NCI-H187 treated with DMSO at 0.1 percent for 48 hours (cell line): ENCODE measurements at regions not wholly inside any gene's neighbourhood (a gene's known extent, or its start where the extent isn't known, plus 50 kb on each side); places are given as distances from the start of the nearest gene placed in this dataset.
"Not testable (repeated sequence)": the region's sequence is repeated elsewhere in the genome, so short reads cannot be mapped to it uniquely, and the experiment has no call there.

Experiments used
- DNase-seq: peaks from one replicate; lab custom pipeline; 2025; lab: John Stamatoyannopoulos, UW

GRCh38 chr13:42373048-42373812, 101.3 kb downstream of the AKAP11 start:
- no peak for DNase-seq

GRCh38 chr13:42375663-42376062, 103.7 kb downstream of the AKAP11 start:
- no peak for DNase-seq

- no peak for DNase-seq
These were observed 105.9 kb downstream of the AKAP11 start for GRCh38 chr13:42377640-42378382.

- no peak for DNase-seq
These were observed 106.4 kb downstream of the AKAP11 start for GRCh38 chr13:42378383-42378780.

- no peak for DNase-seq
These were observed 107.3 kb downstream of the AKAP11 start for GRCh38 chr13:42379241-42379640.

- DNase-seq: no peak
These were observed 108.6 kb downstream of the AKAP11 start for GRCh38 chr13:42380420-42381164.

GRCh38 chr13:42381165-42381425, 109.1 kb downstream of the AKAP11 start:
- no peak for DNase-seq

GRCh38 chr13:42381426-42381825, 109.5 kb downstream of the AKAP11 start:
- DNase-seq: not testable (repeated sequence)

- no peak for DNase-seq
These were observed 111.1 kb downstream of the AKAP11 start for GRCh38 chr13:42383025-42383424.

GRCh38 chr13:42384265-42384664, 112.3 kb downstream of the AKAP11 start:
- no peak for DNase-seq

- DNase-seq: no peak
These were observed 116.4 kb downstream of the AKAP11 start for GRCh38 chr13:42388326-42388725.

GRCh38 chr13:42389041-42389440, 117.1 kb downstream of the AKAP11 start:
- no peak for DNase-seq

- no peak for DNase-seq
These were observed 120.2 kb downstream of the AKAP11 start for GRCh38 chr13:42392180-42392579.

- no peak for DNase-seq
These were observed 121.0 kb downstream of the AKAP11 start for GRCh38 chr13:42392716-42393572.

GRCh38 chr13:42393573-42394360, 121.8 kb downstream of the AKAP11 start:
- DNase-seq: no peak

GRCh38 chr13:42394361-42394708, 122.4 kb downstream of the AKAP11 start:
- no peak for DNase-seq

- DNase-seq: no peak
These were observed 122.7 kb downstream of the AKAP11 start for GRCh38 chr13:42394711-42395085.

- no peak for DNase-seq
These were observed 123.3 kb downstream of the AKAP11 start for GRCh38 chr13:42395086-42395821.

- no peak for DNase-seq
These were observed 124.5 kb downstream of the AKAP11 start for GRCh38 chr13:42396501-42396900.

GRCh38 chr13:42396901-42397655, 125.1 kb downstream of the AKAP11 start:
- no peak for DNase-seq
